Lung (tissue), 11 donors: ENCODE measurements at regions not wholly inside any gene's neighbourhood (a gene's known extent, or its start where the extent isn't known, plus 50 kb on each side); places are given as distances from the start of the nearest gene placed in this dataset.

Source experiments
- ATAC-seq: fragments of 200-7000 bp; cut with Tn5 transposase; one replicate; pipeline ENCODE4 v1.9.1; 2020; ENCODE audit warnings: moderate number of reproducible peaks; ENCODE audit not compliant: insufficient read depth, low FRiP score
- DNase-seq, 3 donors: peaks; one replicate each; pipeline ENCODE4 v3.0.0-alpha.2; 2013 to 2017
- H3K27ac ChIP-seq, 2 donors: one replicate each; pipeline ENCODE4 v1.5.1; 2013; ENCODE audit warnings: mild to moderate bottlenecking in 2 of 2, moderate library complexity in 2 of 2, control low read depth in 1 of 2, inconsistent platforms in 1 of 2, low read depth in 1 of 2, low read length in 1 of 2
- H3K27me3 ChIP-seq, 3 donors: one replicate each; pipeline ENCODE4 v1.5.1; 2013; ENCODE audit warnings: low read length in 2 of 3; ENCODE audit not compliant: control insufficient read depth in 3 of 3, insufficient read depth in 3 of 3
- H3K36me3 ChIP-seq, 4 donors: one replicate each; pipeline ENCODE4 v1.5.1; 2013; ENCODE audit warnings: low read length in 4 of 4, mild to moderate bottlenecking in 1 of 4, moderate library complexity in 1 of 4; ENCODE audit not compliant: control insufficient read depth in 4 of 4, insufficient read depth in 4 of 4
- H3K4me1 ChIP-seq, 5 donors: one replicate each; pipeline ENCODE4 v1.5.1; 2013; ENCODE audit warnings: low read length in 5 of 5, mild to moderate bottlenecking in 2 of 5, moderate library complexity in 1 of 5; ENCODE audit not compliant: control insufficient read depth in 5 of 5, insufficient read depth in 5 of 5
- H3K4me3 ChIP-seq: one replicate; pipeline ENCODE4 v1.5.1; 2013; ENCODE audit warnings: mild to moderate bottlenecking, control low read depth, moderate library complexity
- H3K9ac ChIP-seq, 2 donors: one replicate each; pipeline ENCODE4 v1.5.1; 2013; ENCODE audit warnings: low read length in 2 of 2, control low read depth in 1 of 2; ENCODE audit not compliant: insufficient read depth in 1 of 2
- H3K9me3 ChIP-seq, 4 donors: one replicate each; pipeline ENCODE4 v1.5.1; 2013; ENCODE audit warnings: low read length in 3 of 4, mild to moderate bottlenecking in 1 of 4, moderate library complexity in 1 of 4; ENCODE audit not compliant: control insufficient read depth in 4 of 4, insufficient read depth in 3 of 4
- CTCF ChIP-seq: IDR thresholded peaks from 2 replicates; pipeline ENCODE4 v1.5.1; 2012; ENCODE audit warnings: mild to moderate bottlenecking; ENCODE audit errors: control extremely low read depth, extremely low read depth
- WGBS, 2 donors: extraction: QIAGEN DNeasy Blood & Tissue Kit; methylation state at CpG; one replicate each; pipeline ENCODE4 v1.1.7; 2013; 5-methylcytosine and 5-hydroxymethylcytosine counted together
- donor health status: control.
- donor health status: control.
- donor health status: Bipolar disorder and iron deficiency.
- donor health status: healthy.
- donor health status: DM: yes; HTN: yes; CAD: no.

- ATAC-seq (no peak), DNase-seq (no peak)
- Histone ChIP-seq H3K36me3 (no peaks in the 10 kb centered on the region), H3K4me1 (no peaks in the 10 kb centered on the region), H3K9me3 (no peaks in the 10 kb centered on the region), H3K9ac (no peak overlapping the region), H3K27me3 (no peaks in the 10 kb centered on the region), H3K4me3 (no peak overlapping the region), H3K27ac (no peak overlapping the region)
- no peak for TF ChIP-seq CTCF
- WGBS, 2 donors, result 73 to 87% methylated on average over 3 of the region's 3 CpGs
These were observed 54.1 kb upstream of the UNC5C start for GRCh38 chr4:95602872-95603271.

DNA sequence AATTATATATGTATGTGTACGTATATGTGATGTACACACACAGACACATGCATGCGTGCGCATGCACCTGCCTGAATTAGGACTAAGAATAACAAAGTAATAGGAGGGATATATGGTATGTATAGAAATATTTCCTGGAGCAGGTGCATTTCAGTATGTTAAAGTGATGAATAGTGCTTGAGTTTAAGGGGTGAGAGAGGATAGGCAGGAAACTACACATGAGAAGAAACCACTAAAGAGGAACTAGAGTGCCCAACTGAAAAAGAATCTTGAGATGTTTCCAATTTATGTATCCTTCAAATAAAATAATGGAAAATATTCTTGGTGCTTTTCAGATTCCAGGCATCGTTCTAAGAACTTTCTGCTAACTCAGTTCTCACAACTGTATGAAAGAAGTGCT, 52.6 kb upstream of the UNC5C start:
- Histone ChIP-seq H3K9me3 (no peaks in the 10 kb centered on the region), H3K27me3 (no peaks in the 10 kb centered on the region), H3K9ac (no peak overlapping the region), H3K36me3 (no peaks in the 10 kb centered on the region), H3K4me1 (no peaks in the 10 kb centered on the region), H3K27ac (no peak overlapping the region), H3K4me3 (no peak overlapping the region)
- no peak for DNase-seq
- TF ChIP-seq CTCF, result no peak
- 62 to 68% methylated on average over 4 of the region's 4 CpGs for WGBS, 2 donors
- no peak for ATAC-seq

DNA sequence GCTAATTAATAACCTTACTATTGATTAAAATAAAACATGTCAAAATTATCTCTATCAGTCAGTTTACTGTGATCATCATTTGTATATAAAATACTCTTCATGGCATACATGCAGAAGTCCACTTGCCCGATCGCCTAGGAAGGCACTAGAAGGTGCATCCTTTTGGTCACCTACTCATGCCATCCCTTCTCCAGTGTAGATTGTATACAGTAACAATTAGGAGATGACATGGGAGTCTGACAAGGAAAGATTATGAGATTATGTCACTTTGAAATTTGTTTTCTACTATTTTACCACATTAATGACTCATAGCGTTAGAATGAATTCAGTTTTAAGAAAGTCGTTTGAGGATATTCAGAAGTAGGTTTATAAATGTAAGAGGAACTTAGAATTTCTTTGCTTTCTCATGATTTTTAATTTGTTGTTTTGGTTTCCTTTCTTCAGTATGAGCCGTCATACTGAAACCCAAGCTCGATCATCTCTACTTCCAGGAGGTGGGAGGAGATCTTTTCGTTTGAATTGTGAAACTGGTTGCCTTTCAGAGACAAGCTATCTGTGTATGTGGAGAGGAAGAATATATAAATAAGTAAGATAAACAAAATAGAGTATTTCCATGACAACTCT, 51.1 kb upstream of the UNC5C start:
- H3K9me3 ChIP-seq, result no peaks in the 10 kb centered on the region
- no peaks in the 10 kb centered on the region for H3K4me1 ChIP-seq
- H3K9ac ChIP-seq, result no peak overlapping the region
- TF ChIP-seq CTCF, result no peak
- no peaks in the 10 kb centered on the region for H3K27me3 ChIP-seq
- 39 to 57% methylated on average over 7 of the region's 7 CpGs for WGBS, 2 donors
- H3K36me3 ChIP-seq, result no peaks in the 10 kb centered on the region
- no peak overlapping the region for H3K4me3 ChIP-seq
- ATAC-seq (no peak), DNase-seq (peak in 2 of 3 donors; percentile 18 to 21)
- no peak overlapping the region for H3K27ac ChIP-seq
